Retina (tissue), 1 donor: ENCODE measurements at regions not wholly inside any gene's neighbourhood (a gene's known extent, or its start where the extent isn't known, plus 50 kb on each side); places are given as distances from the start of the nearest gene placed in this dataset.

ENCODE experiments used
- DNase-seq: peaks from one replicate; pipeline ENCODE4 v3.0.0-alpha.2; 2016

GRCh38 chr4:12791536-12791935 lies 692.6 kb downstream of the RAB28 start:
- DNase-seq = no peak

DNA sequence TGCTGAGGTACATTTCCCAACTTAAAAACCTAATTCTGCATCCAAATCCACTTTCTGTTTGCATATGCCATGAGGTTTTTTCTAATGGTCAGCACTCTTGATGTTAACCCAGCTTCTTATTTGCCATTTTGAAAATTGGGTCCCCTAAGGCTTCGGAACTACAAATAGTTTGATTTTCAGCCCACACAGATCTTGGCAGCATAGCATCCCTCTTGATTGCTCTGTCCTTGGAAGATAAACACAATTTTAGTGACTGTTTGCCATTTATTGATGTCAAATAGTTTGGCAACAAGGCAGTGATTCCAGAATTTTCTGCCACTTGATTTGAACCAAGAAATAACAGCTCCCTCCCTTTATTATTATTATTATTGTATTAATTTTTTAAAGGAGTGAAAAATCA lies 696.9 kb downstream of the RAB28 start:
- no peak for DNase-seq

DNA sequence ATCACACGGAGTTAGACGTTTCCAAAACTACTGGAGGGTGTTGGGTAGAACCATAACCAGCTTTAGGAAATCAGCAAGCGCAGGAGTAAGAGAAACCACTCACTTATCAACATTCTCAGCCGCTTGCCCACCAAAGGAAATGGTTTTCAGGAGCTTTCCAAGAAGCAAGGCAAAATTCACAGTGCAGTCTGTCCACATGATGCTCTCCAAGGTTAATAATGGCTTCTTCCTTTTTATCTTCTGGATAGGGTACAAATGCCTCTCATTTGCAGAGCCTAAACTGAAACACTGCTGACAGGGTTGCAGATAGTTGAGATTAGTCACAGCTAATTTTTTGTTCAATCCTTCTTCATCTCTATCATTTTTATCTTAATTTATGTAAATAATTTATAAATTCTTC lies 705.4 kb downstream of the RAB28 start:
- no peak for DNase-seq

DNA sequence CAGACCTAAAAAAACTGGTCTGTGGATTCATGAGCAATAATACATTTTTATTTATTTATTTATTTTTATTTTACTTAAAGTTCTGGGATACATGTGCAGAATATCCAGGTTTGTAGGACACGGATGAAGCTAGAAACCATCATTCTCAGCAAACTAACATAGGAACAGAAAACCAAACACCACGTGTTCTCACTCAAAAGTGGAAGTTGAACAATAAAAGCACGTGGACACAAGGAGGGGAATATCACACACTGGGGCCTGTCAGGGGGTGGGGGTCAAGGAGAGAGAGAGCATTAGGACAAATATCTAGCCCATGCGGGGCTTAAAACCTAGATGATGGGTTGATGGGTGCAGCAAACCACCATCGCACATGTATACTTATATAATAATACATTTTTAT lies 705.9 kb downstream of the RAB28 start:
- DNase-seq = no peak

GRCh38 chr4:12770351-12770750 lies 713.8 kb downstream of the RAB28 start:
- DNase-seq = no peak

GRCh38 chr4:12761694-12762093 lies 722.4 kb downstream of the RAB28 start:
- DNase-seq = no peak

DNA sequence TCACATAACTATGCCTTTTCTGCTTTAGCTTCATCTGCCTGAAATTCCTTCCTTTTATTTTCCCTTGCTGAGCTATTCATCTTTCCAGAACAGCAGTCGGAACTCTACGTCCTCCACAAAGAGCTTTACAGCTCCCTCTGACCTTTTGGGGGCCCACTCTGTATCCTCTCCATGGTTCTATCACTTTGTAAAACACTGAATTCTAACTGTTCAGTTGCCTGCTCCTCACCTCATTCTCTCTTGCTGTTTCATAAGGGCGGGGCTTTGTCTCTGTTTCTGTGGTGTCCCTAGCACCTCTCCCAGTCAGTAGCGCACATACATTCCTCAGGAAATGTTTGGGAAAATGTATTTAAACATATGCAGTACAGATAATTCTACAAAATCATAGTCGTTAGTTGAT lies 737.0 kb downstream of the RAB28 start:
- no peak for DNase-seq

DNA sequence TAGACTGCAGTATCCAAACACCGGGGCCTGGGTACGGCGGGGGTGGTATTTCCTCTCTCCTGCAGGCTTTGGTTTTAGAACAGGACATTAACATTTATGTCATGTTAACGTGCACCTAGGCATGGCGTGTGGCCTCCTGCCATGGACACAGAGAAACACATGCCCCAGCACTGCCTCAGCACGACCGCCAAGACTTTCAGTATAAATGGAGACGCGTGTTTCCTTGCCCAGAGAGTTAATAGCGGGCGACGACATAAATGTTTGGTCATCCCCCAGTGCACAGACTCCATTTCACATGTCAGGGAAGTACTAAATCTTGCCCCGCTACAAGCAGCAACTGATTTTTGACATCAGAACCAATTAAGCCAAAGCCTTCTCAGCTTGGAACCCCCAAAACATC lies 737.9 kb downstream of the RAB28 start:
- no peak for DNase-seq

DNA sequence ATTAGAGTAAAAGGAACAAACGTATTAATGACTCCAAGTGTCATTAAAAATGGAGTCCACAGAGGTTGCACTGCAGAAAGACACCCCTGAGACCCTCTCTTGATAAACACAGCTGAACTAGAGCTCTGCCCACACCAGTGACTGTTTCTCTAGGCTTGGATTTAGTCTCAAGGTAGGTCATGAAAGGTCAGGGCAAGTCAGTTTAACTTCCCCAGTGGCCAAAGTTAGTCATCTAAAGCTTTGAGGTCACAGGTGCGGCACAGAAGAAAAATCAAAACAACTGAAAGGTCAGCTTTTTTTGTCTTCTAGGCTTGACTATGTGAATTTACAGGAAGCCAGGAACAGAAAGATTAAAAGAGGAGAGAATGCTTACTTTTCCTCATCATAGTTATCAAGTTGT lies 749.6 kb downstream of the RAB28 start:
- no peak for DNase-seq

DNA sequence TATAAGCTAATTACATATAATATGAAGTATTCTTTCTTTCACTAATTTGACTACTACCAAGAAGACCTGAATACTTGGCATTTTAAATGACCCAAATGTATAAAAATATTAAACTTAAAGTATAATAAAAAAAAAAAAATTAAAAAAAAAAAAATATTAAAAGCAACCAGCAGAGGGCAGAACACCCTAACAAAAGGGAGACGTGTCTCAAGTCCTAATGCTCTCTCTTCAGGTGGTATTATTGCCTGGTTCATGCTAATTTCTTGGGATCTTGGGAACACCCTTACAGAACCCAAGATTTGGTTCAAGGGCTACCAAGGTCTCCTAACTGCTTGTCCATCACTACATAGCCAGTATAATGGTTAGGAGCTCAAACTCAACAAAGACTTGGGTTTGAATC lies 754.8 kb downstream of the RAB28 start:
- DNase-seq = peak; percentile 33

DNA sequence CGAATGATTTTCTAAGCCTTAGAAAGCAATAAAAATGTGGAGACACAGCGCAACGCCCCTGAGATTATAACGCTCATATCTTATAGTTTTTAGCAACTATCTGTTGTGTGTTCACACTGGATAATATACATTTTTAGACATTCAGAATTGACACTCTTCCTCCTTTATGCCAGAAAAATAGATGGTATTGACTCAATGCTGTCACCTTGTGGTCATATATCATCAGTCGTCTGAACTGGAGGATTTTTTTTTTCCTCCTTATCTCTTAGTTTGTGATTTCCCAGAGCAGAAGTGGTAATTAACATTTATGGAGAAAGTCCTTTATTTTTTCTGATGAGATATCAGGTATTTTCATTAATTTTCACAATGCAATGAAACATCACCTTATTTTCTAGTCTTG lies 759.6 kb downstream of the RAB28 start:
- peak; percentile 15 for DNase-seq

- DNase-seq = no peak
Measured at GRCh38 chr4:12723849-12724447, 760.2 kb downstream of the RAB28 start.

DNA sequence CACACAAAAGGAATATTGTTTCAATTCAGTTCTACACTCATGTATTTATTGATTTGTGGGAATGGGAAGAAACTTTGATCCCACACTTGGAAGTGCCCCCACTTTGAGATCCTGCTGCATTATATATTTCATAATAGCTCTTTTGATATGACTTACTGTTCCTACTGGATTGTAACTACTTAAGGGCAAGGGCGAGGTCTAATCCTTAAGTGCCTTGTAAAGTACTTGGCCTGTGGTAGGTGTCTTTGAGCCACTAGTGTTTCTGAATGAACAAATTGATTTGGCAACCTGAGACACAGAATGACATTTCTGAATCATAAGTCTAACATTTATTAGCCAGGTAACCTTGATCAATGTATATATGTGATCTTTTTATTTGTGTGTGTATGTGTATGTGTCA lies 767.2 kb downstream of the RAB28 start:
- DNase-seq = no peak

GRCh38 chr4:12712648-12713339 lies 771.3 kb downstream of the RAB28 start:
- DNase-seq = no peak

DNA sequence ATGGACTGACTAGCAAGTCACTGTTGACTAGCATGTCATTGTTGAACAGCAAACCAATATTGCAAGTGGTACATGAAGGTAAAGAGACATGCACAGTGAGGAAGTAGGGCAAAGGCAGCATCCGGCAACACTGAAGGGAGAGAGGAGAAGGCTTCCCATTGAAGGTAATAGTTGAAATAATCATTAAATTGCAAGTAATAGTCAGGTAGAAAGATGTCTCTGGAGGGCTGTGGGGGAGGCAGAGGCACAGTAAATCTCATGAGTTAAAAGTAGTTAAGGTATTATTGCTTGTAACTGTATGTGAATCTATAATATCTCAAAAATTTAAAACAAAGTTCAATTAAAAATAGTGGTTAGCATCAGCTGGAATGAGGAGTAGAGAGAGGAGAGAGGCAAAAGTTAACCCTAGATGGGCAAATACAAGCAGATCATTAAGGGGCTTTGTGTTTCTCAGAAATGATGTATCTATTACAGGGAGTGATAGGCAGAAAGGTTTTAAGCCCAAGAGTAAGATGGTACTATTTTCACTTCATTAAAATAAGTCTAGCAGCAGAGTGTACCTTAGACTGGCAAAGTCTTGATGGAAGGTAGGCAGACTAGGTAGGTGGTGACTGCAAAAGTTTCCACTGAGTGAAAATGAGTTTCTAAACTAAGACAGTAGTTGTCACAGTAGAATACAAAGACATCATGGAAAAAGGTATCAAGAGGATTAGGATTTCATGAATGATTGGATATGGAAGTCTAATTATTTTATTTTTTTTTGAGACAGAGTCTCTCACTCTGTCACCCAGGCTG lies 776.6 kb downstream of the RAB28 start:
- DNase-seq = no peak

GRCh38 chr4:12703036-12703435 lies 781.1 kb downstream of the RAB28 start:
- no peak for DNase-seq

DNA sequence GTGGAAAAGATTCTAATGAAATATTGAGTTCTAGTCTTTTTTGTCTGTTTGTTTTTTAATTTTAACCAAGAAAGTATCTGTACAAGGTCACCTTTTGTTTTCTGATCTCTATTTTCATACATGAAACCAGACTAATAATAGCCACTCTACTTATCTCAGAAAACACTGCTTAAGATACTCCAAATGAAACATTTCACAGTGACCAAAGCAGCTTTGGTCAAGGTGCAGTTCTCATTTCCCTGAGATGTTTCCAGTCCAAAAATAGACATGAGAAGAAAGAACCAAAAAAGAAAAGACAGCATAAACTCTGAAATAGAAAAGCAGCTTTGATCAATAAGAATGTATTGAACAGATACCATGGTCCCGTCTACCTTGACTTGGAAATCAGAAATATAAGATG lies 782.8 kb downstream of the RAB28 start:
- DNase-seq = no peak

DNA sequence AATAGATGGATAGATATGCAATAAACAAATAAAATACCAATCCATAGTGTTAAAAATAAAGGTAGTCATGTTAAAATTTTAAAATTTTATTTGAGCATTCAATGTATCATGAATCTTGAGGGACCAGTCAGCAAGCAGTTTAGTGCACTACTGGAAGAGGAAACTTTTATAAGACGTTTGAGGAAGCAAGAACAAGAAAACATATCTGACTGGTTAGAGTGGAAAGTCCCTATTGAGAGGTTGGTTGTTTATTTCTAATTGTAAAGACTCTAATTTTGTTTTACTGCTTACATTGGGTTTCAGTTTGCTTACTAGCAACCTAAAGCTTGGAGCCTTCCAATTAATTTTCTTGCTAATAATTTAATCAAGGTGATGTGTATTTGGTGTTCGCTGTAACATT lies 786.2 kb downstream of the RAB28 start:
- no peak for DNase-seq

DNA sequence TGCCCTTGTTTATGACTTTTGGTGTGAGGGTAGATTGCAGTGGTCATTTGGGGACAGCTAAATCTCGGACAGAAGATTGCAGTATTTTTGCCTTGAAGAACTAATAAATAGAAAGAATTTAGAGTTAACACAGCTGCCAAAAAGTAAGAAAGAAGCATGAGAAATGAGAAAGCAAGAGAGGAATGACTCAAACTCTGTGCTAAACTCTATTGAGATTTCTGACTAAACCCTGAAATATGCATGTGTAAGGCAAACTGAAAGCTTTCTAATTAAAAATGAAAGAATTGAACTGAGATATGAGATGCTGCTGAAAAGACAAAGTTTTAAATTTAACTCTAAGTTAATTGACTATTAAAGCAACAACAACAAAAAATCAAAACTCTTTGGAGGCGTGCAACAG lies 791.3 kb downstream of the RAB28 start:
- no peak for DNase-seq

DNA sequence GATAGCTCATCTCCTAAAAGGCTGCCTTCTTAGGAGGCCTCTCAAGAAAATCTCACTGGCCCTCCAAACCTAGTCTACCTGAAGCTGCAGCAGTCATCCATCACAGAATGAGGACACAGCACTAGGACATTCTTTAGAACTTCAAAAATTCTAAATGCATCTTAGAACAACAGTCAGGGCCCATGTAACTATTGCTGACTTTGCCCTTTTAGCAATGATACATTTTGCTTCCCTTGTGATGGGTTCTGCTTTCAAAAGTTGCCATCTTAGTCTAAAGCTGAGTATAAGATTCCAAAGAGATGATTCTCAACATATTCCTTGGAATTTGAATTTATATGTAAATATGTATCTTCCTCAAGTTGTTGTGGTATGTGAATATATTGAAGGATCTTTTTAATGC lies 793.0 kb downstream of the RAB28 start:
- DNase-seq = no peak

DNA sequence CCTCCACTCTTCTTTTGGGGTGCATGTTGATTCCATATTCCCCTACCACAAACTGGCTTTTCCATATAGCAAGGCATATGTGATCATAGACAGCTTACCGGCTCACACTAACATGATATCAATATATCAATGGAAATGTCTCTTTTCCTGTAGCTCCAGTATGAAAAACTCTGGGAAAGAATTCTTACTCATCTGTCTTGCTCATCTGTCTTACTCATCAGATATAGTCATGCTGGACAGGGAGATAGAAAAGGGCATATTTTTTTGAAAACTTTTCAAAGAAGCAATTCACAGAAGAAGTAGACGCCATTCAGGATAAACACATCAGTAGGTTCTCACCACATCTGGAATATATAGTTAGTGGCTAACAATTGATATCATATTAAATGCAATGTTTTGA lies 794.7 kb downstream of the RAB28 start:
- no peak for DNase-seq

- no peak for DNase-seq
Measured at GRCh38 chr4:12679217-12679616, 804.9 kb downstream of the RAB28 start.

- no peak for DNase-seq
Measured at GRCh38 chr4:12674184-12674583, 810.0 kb downstream of the RAB28 start.

DNA sequence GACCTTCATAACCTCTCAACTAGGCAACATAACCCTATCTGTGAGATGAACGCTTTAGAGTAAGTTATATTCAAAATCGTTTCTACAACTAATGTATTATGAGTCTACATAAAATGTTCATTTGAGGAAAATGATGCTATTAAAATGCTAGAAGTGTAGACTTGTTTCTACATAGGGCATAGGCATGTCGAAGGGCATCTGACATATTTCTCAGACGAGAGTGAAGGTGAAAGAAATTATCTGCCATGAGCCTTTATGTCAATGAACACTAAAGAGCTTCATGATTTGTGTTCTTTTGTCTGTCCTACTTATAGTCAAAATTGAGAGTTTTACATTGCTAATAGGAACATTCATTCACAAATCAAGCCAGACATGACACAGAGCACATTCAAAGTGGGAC lies 811.8 kb downstream of the RAB28 start:
- DNase-seq = no peak
